Nephron progenitor cell (in vitro differentiated cells): ENCODE measurements at regions not wholly inside any gene's neighbourhood (a gene's known extent, or its start where the extent isn't known, plus 50 kb on each side); places are given as distances from the start of the nearest gene placed in this dataset.
A peak's percentile ranks its signal among the peaks of the same experiment; 100 is the strongest.
"Not testable (repeated sequence)": the region's sequence is repeated elsewhere in the genome, so short reads cannot be mapped to it uniquely, and the experiment has no call there.

ENCODE experiments used
- DNase-seq: peaks from one replicate; pipeline ENCODE4 v3.0.0; 2021
- H3K27ac Mint-ChIP-seq: 2 replicates; pipeline ENCODE4 v1.8.0; 2021; ENCODE audit warnings: mild to moderate bottlenecking, moderate library complexity, mixed read lengths
- H3K27me3 Mint-ChIP-seq: 2 replicates; pipeline ENCODE4 v1.8.0; 2021; ENCODE audit warnings: mild to moderate bottlenecking, low read depth, mixed read lengths; ENCODE audit not compliant: poor library complexity
- H3K36me3 Mint-ChIP-seq: 2 replicates; pipeline ENCODE4 v1.8.0; 2021; ENCODE audit warnings: low read depth, mixed read lengths
- H3K4me1 Mint-ChIP-seq: 2 replicates; pipeline ENCODE4 v1.8.0; 2021; ENCODE audit warnings: mixed read lengths
- H3K4me3 Mint-ChIP-seq: 2 replicates; pipeline ENCODE4 v1.8.0; 2021; ENCODE audit warnings: mild to moderate bottlenecking, moderate library complexity, mixed read lengths
- H3K9me3 Mint-ChIP-seq: 2 replicates; pipeline ENCODE4 v1.8.0; 2021; ENCODE audit warnings: mild to moderate bottlenecking, moderate library complexity, mixed read lengths
- CTCF ChIP-seq: fragments of 200-600 bp; sonication (generic); IDR thresholded peaks from 2 replicates; pipeline ENCODE4 v1.5.0; 2021; ENCODE audit warnings: antibody characterized with exemption

- Mint-ChIP-seq H3K4me1 (no peaks in the 10 kb centered on the region), H3K27me3 (no peaks in the 10 kb centered on the region), H3K36me3 (no peaks in the 10 kb centered on the region), H3K9me3 (no peaks in the 10 kb centered on the region), H3K27ac (no peak overlapping the region), H3K4me3 (no peak overlapping the region)
- no peak for TF ChIP-seq CTCF
- DNase-seq = no peak
Observed at GRCh38 chr7:119879835-119880234, 393.1 kb upstream of the KCND2 start.

- Mint-ChIP-seq H3K4me3 (no peak overlapping the region), H3K27me3 (no peaks in the 10 kb centered on the region), H3K27ac (no peak overlapping the region), H3K9me3 (no peaks in the 10 kb centered on the region), H3K36me3 (no peaks in the 10 kb centered on the region), H3K4me1 (no peaks in the 10 kb centered on the region)
- no peak for TF ChIP-seq CTCF
- no peak for DNase-seq
Observed at GRCh38 chr7:119886007-119886406, 387.0 kb upstream of the KCND2 start.

- not testable (repeated sequence) for H3K36me3 Mint-ChIP-seq, H3K9me3 Mint-ChIP-seq
Observed at GRCh38 chr7:119886525-119886924, 386.4 kb upstream of the KCND2 start.

GRCh38 chr7:119888251-119888650 lies 384.7 kb upstream of the KCND2 start:
- Mint-ChIP-seq H3K9me3 (no peaks in the 10 kb centered on the region), H3K4me3 (no peak overlapping the region), H3K4me1 (no peaks in the 10 kb centered on the region), H3K36me3 (no peaks in the 10 kb centered on the region), H3K27me3 (no peaks in the 10 kb centered on the region), H3K27ac (no peak overlapping the region)
- no peak for TF ChIP-seq CTCF
- no peak for DNase-seq

More at GRCh38 chr7:119886525-119886924, 386.4 kb upstream of the KCND2 start:
- not testable (repeated sequence) for H3K4me3 Mint-ChIP-seq, H3K27me3 Mint-ChIP-seq, DNase-seq, H3K4me1 Mint-ChIP-seq
- H3K27ac Mint-ChIP-seq = peak overlapping the region; percentile 86

- H3K36me3 Mint-ChIP-seq = no peaks in the 10 kb centered on the region
- H3K4me3 Mint-ChIP-seq = no peak overlapping the region
- no peak for TF ChIP-seq CTCF
- H3K9me3 Mint-ChIP-seq = no peaks in the 10 kb centered on the region
- H3K27ac Mint-ChIP-seq = no peak overlapping the region
- H3K4me1 Mint-ChIP-seq = no peaks in the 10 kb centered on the region
- H3K27me3 Mint-ChIP-seq = no peaks in the 10 kb centered on the region
- no peak for DNase-seq
Observed at GRCh38 chr7:119890631-119891030, 382.3 kb upstream of the KCND2 start.

GRCh38 chr7:119895320-119895719 lies 377.7 kb upstream of the KCND2 start:
- Mint-ChIP-seq H3K36me3 (no peaks in the 10 kb centered on the region), H3K9me3 (peaks cover 8% of the 10 kb centered on the region), H3K27me3 (no peaks in the 10 kb centered on the region), H3K4me1 (no peaks in the 10 kb centered on the region), H3K27ac (no peak overlapping the region), H3K4me3 (no peak overlapping the region)
- no peak for TF ChIP-seq CTCF
- DNase-seq = no peak
